Astrocyte (in vitro differentiated cells and primary cell): ENCODE measurements at regions not wholly inside any gene's neighbourhood (a gene's known extent, or its start where the extent isn't known, plus 50 kb on each side); places are given as distances from the start of the nearest gene placed in this dataset.

Source experiments
- DNase-seq: peaks from one replicate; pipeline ENCODE4 v3.0.0-alpha.2; 2010; ENCODE audit warnings: low read depth
- FAIRE-seq: peaks from 2 replicates; lab custom pipeline; 2011; peaks lifted over from hg19 to GRCh38; lab: Jason Lieb, UNC
- H2AFZ ChIP-seq: 2 replicates; pipeline ENCODE4 v1.6.0; 2012; ENCODE audit warnings: low read depth, low read length, inconsistent platforms
- H3K27ac ChIP-seq: 2 replicates; pipeline ENCODE4 v1.5.1; 2011; ENCODE audit warnings: low read depth, low read length, inconsistent platforms
- H3K27me3 ChIP-seq: 2 replicates; pipeline ENCODE4 v1.6.0; 2011; ENCODE audit warnings: low read length, inconsistent platforms; ENCODE audit not compliant: insufficient read depth
- H3K36me3 ChIP-seq: 2 replicates; pipeline ENCODE4 v1.5.1; 2011; ENCODE audit warnings: low read length, inconsistent platforms; ENCODE audit not compliant: insufficient read depth
- H3K4me1 ChIP-seq: 2 replicates; pipeline ENCODE4 v1.5.1; 2011; ENCODE audit warnings: low read length, inconsistent platforms; ENCODE audit not compliant: insufficient read depth
- H3K4me2 ChIP-seq: 2 replicates; pipeline ENCODE4 v1.6.0; 2012; ENCODE audit warnings: low read length, inconsistent platforms
- H3K4me3 ChIP-seq: 2 replicates; pipeline ENCODE4 v1.5.1; 2011; ENCODE audit warnings: low read depth, mild to moderate bottlenecking, low read length, inconsistent platforms; ENCODE audit not compliant: insufficient read depth
- H3K79me2 ChIP-seq: 2 replicates; pipeline ENCODE4 v1.6.0; 2012; ENCODE audit warnings: mild to moderate bottlenecking, low read length, inconsistent platforms; ENCODE audit not compliant: insufficient read depth
- H3K9ac ChIP-seq: 2 replicates; pipeline ENCODE4 v1.6.0; 2012; ENCODE audit warnings: mild to moderate bottlenecking, low read length, inconsistent platforms
- H3K9me3 ChIP-seq: 2 replicates; pipeline ENCODE4 v1.5.1; 2012; ENCODE audit warnings: low read depth, mild to moderate bottlenecking, low read length, inconsistent platforms; ENCODE audit not compliant: insufficient read depth
- H4K20me1 ChIP-seq: 2 replicates; pipeline ENCODE4 v1.6.0; 2012; ENCODE audit warnings: low read length, inconsistent platforms; ENCODE audit not compliant: insufficient read depth
- H3K27ac Mint-ChIP-seq: one replicate; pipeline ENCODE4 v1.8.0; 2021; ENCODE audit warnings: mild to moderate bottlenecking, mixed read lengths; ENCODE audit not compliant: unreplicated experiment
- H3K27me3 Mint-ChIP-seq: one replicate; pipeline ENCODE4 v1.8.0; 2021; ENCODE audit warnings: low read depth, mixed read lengths; ENCODE audit not compliant: unreplicated experiment
- H3K36me3 Mint-ChIP-seq: one replicate; pipeline ENCODE4 v1.8.0; 2021; ENCODE audit warnings: low read depth, mixed read lengths; ENCODE audit not compliant: unreplicated experiment
- H3K4me1 Mint-ChIP-seq: one replicate; pipeline ENCODE4 v1.8.0; 2021; ENCODE audit warnings: low read depth, mixed read lengths; ENCODE audit not compliant: unreplicated experiment
- H3K4me3 Mint-ChIP-seq: one replicate; pipeline ENCODE4 v1.8.0; 2021; ENCODE audit warnings: mild to moderate bottlenecking, moderate library complexity, mixed read lengths; ENCODE audit not compliant: unreplicated experiment
- H3K9me3 Mint-ChIP-seq: one replicate; pipeline ENCODE4 v1.8.0; 2021; ENCODE audit warnings: mild to moderate bottlenecking, mixed read lengths; ENCODE audit not compliant: unreplicated experiment
- CTCF ChIP-seq: IDR thresholded peaks from 2 replicates; pipeline ENCODE4 v1.5.1; 2011; ENCODE audit warnings: low read depth, mild to moderate bottlenecking, inconsistent platforms, low read length, moderate library complexity; ENCODE audit not compliant: insufficient read depth
- EZH2 ChIP-seq: IDR thresholded peaks from 2 replicates; pipeline ENCODE4 v1.6.1; 2012; ENCODE audit warnings: mild to moderate bottlenecking, low read length, inconsistent platforms; ENCODE audit not compliant: insufficient read depth

GRCh38 chr1:201660931-201661822 lies 122.2 kb downstream of the NAV1 start:
- H3K27ac Mint-ChIP-seq, result no peak overlapping the region
- H3K4me2 ChIP-seq, result no peak overlapping the region

DNA sequence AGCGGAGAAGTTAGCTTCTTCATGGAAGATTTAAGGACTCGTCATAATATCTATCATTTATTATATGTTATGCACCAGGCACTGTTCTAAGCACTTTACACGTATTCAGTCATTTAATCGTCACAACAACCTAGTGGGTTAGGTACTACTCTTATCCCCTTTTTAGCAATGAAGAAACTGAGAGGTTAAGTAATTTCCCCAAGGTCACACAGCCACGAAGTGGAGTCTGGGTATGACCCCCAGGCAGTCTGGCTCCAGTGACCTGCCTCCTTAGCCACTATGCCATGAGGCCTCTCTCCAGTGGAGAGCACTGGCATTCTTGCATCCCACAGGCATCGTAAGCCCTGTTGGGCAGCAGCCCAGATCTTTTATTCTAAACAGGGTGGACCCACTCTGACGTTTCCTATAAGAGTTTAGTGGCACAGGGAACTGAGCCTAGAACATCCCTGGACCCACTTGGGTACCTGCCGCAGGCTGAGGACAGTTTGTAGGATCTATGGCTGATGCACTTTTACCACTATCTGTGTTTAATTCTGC lies 123.0 kb downstream of the NAV1 start:
- Histone ChIP-seq H3K79me2 (peaks cover 100% of the 10 kb centered on the region), H3K4me2 (no peak overlapping the region), H3K4me1 (peaks cover 7% of the 10 kb centered on the region), H3K9ac (no peak overlapping the region), H3K4me3 (no peak overlapping the region), H3K27ac (no peak overlapping the region), H3K9me3 (no peaks in the 10 kb centered on the region), H2AFZ (no peak overlapping the region), H3K36me3 (peaks cover 14% of the 10 kb centered on the region), H3K27me3 (no peaks in the 10 kb centered on the region), H4K20me1 (peaks cover 99% of the 10 kb centered on the region)
- Mint-ChIP-seq H3K27ac (no peak overlapping the region), H3K4me3 (no peak overlapping the region), H3K4me1 (peaks cover 1% of the 10 kb centered on the region), H3K27me3 (no peaks in the 10 kb centered on the region), H3K9me3 (no peaks in the 10 kb centered on the region), H3K36me3 (peaks cover 47% of the 10 kb centered on the region)
- no peak for DNase-seq
- FAIRE-seq, result no peak
- TF ChIP-seq CTCF (no peak), EZH2 (no peak)

More at GRCh38 chr1:201660931-201661822, 122.2 kb downstream of the NAV1 start:
- Histone ChIP-seq H4K20me1 (peaks cover 99% of the 10 kb centered on the region), H3K4me1 (peaks cover 14% of the 10 kb centered on the region), H3K27ac (no peak overlapping the region), H3K4me3 (no peak overlapping the region), H3K9ac (no peak overlapping the region), H3K79me2 (peaks cover 100% of the 10 kb centered on the region), H3K27me3 (no peaks in the 10 kb centered on the region), H3K9me3 (no peaks in the 10 kb centered on the region), H3K36me3 (peaks cover 14% of the 10 kb centered on the region), H2AFZ (no peak overlapping the region)
- Mint-ChIP-seq H3K4me3 (no peak overlapping the region), H3K9me3 (no peaks in the 10 kb centered on the region), H3K27me3 (no peaks in the 10 kb centered on the region), H3K36me3 (peaks cover 45% of the 10 kb centered on the region), H3K4me1 (peaks cover 1% of the 10 kb centered on the region)
- FAIRE-seq (no peak), DNase-seq (no peak)
- TF ChIP-seq EZH2 (no peak), CTCF (no peak)

GRCh38 chr1:201662646-201663045 lies 123.7 kb downstream of the NAV1 start:
- no peak overlapping the region for H3K4me3 ChIP-seq
- H3K27ac Mint-ChIP-seq, result no peak overlapping the region
- no peaks in the 10 kb centered on the region for H3K27me3 Mint-ChIP-seq
- no peak overlapping the region for H3K9ac ChIP-seq
- H3K36me3 Mint-ChIP-seq, result peaks cover 45% of the 10 kb centered on the region
- H4K20me1 ChIP-seq, result peaks cover 99% of the 10 kb centered on the region
- no peaks in the 10 kb centered on the region for H3K9me3 ChIP-seq
- no peak overlapping the region for H3K4me3 Mint-ChIP-seq
- no peaks in the 10 kb centered on the region for H3K4me1 Mint-ChIP-seq
- no peaks in the 10 kb centered on the region for H3K27me3 ChIP-seq
- H3K4me2 ChIP-seq, result no peak overlapping the region
- FAIRE-seq (no peak), DNase-seq (no peak)
- no peak overlapping the region for H3K27ac ChIP-seq
- H3K79me2 ChIP-seq, result peaks cover 100% of the 10 kb centered on the region
- no peak overlapping the region for H2AFZ ChIP-seq
- no peaks in the 10 kb centered on the region for H3K9me3 Mint-ChIP-seq
- peaks cover 6% of the 10 kb centered on the region for H3K4me1 ChIP-seq
- no peak for TF ChIP-seq CTCF
- TF ChIP-seq EZH2, result no peak
- H3K36me3 ChIP-seq, result peaks cover 17% of the 10 kb centered on the region
